ENCODE measurements at regions not wholly inside any gene's neighbourhood (a gene's known extent, or its start where the extent isn't known, plus 50 kb on each side); places are given as distances from the start of the nearest gene placed in this dataset.
"Not testable (repeated sequence)": the region's sequence is repeated elsewhere in the genome, so short reads cannot be mapped to it uniquely, and the experiment has no call there.

DNA sequence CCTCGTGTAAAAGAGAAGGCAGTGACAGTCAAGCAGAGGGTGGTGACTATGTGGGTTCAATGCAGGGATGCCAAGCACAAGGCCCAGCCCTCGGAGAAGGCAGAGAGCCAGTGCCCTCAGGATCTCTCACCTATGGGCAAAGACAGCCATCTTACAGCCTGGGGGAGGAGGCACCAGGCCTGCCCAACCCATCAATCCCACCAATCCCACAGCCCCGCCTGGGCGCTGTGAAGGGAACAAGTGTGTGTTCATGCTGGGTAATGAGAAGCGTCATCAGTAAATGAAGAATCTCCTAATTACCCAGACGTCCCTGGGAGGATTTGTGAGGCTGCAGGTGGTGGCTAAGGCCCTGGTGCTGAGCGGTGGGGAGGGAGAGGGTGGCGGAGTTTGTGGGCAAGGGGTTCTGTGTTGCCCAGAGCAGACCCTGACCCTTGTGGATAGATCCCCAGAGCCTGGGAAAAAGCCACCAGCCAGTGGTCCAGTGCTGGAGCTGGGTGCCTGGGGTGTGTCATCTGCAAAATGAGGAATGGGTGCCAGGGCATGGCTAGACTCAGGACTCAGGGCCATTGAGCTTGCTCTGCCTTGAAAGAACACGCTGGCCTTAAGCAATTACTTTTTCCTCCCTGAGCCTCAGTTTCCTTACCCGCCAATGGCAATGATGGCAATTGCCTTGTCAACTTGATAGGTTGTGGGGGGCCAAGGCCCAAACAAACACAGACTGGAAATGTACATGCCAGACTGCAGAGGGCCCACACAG, 128.1 kb upstream of the UNC5B start:
- peak; percentile 47 for DNase-seq (ENCODE audit: low spot score)

DNA sequence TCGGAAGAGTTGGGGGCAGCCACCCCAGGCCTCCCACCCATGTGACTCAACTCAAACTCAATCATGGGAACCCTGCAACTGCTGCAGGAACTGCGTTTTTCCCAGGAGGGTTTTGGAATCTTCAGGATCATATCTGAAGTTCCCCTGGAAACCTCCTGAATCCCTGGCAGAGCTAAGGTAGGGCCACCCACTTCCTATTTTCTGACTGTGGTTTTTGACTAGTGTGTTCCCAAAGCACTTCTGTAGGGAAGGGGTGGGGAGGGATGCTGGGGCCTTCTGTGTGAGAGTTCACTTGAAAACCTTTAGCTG, 127.6 kb upstream of the UNC5B start:
- peak; percentile 44 for DNase-seq (ENCODE audit: low spot score)

DNA sequence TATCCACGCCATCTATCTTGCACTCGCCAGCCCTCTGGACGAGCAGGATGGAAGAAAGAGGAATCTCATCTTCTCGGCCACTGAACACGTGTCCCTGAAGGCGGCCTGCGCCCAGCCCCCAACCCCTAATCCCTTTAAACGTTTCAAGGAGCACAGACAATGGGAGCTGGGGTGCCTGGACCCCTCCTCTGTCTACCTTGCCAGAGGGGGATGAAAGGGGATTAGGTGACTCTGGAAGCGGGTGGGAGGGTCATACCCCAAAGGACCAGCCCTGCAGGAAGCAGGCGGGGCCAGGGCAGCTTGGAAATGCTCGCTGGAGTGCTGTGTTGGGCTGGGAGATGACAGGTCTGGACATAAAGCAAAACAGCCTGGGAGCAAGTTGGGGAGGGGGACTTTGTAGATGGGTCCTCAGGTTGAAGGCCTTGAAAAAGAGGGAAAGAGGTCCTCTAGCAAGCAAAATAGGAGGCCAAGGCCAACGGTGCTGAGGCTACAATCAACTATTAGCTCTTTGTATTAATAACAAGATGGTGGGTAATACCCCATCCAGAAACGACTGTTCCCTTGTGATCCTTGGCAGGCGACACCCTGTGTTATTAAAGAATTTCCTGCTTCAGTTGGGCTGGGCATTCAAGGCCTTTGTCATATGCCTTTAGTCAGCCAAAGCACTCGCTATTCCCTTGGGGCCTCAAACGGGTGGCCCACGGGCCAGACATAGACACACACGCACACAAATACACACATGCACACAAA, 126.5 kb upstream of the UNC5B start:
- peak; percentile 90 for DNase-seq (ENCODE audit: low spot score)

DNA sequence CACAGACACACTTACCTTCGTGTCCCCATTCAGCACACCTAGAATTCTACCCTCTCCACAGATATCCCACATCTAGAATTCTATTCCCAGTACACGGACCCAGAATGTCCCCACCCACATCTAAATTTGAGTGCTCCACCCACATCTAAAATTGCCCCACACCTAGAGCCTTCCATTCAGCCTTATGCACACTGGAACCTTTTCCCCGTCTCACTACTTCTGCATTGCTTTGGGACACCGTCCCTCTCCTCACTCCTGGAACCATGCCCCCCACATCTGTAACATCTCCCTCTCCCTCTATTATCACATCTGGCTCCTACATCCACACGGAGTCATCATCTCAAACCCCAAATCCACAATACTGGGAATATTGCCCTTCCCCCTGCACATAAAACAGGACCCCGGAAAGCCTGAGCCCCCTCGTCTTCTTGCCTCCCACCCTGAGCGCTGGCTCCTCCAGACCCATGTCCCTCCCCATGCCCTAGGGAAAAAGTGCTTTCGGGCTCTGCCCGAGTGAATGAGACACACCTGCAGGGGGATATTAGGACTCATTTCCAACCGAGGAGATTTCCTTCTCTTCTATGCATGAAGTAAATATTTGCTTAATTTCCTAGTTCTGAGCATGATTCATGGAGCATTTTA, 125.8 kb upstream of the UNC5B start:
- peak; percentile 44 for DNase-seq (ENCODE audit: low spot score)

DNA sequence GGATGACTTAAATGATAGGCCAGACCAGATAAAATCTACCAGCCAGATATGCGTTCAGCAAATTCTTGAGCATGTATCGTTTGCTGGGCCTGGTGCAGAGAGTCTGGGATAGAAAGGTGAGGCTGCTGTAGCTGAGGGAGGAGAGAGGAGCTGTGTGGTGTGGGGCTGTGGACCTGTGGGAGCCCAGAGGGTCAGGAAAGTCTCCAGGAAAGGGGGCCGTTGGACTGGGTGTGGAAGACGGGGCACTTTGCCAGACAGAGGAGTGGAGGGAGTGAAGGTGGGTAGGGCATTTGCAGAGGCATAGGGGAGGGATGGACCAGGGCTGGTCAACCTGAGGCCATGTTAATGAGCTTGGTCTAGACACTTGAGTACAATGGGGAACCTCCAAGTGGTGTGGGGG, 124.7 kb upstream of the UNC5B start:
- peak; percentile 44 for DNase-seq (ENCODE audit: low spot score)

DNA sequence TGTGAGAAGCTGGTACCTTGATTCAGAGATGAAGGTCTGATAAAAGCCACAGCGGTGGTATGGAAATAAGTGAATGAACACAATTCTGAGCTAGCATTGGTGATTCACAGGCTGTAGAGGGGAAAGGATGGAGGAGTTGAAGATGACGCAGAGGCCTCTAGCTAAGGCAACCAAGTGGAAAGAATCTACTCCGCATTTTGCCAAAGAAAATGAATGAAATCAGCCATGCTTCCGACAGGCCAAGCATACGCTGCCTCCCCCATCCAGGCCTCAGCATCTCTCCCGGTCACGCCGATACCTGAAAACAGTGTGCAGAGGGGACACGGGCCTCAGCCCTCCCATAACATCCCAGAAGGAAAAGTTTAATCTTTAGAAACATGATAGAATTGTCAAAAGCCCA, 124.3 kb upstream of the UNC5B start:
- peak; percentile 34 for DNase-seq (ENCODE audit: low spot score)

DNA sequence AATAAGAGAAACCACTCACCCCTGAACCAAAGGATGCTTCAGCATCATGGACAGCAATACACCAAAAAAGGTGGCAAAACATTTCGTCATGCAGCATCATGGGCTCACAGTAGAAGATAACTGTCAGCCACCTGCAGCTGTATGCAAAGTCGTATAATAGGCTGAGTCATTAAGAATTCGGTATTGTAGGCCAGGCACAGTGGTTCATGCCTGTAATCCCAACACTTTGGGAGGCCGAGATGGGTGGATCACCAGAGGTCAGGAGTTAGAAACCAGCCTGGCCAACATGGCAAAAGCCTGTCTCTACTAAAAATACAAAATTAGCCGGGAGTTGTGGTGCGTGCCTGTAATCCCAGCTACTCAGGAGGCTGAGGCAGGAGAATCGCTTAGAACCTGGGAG, 123.8 kb upstream of the UNC5B start:
- not testable (repeated sequence) for DNase-seq (ENCODE audit: low spot score)

DNA sequence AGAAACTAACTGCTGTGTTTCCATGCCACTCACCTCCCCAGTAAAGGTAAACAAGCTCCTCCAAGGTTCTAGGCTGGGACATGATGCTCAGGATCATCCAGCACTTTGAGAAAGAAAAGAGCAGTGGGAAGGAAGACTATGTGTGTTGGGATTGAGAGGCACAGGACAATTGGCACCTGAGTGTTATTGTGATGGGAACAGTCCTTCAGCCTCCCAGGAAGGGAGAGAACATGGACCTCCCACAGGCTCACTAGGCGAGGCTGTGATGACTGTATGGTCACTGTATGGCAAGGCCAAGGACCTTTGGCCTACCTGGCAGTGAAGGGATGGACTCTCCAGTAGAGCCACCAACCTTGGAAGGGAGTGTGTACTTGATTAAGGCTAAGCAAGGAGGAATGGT, 123.2 kb upstream of the UNC5B start:
- DNase-seq (ENCODE audit: low spot score), result no peak

DNA sequence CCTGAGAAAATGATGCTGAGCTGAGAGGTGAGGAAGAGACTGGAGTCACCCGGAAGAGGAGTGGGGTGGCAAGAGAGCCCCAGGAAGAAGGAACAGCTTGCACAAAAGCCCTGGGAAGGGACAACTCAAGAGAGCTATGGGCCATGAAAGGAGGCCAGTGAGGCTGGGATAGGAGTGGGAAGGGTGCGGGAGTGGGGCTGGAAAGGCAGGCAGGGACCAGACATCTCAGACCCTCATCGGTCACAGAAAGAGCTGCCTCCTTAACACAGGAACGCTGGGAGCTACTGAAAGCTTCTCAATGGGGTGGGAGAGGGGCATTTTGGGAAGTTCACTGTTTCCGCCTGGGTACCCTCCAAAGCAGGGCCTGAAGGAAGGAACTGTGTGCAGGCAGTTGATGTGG, 122.0 kb upstream of the UNC5B start:
- DNase-seq (ENCODE audit: low spot score), result no peak

DNA sequence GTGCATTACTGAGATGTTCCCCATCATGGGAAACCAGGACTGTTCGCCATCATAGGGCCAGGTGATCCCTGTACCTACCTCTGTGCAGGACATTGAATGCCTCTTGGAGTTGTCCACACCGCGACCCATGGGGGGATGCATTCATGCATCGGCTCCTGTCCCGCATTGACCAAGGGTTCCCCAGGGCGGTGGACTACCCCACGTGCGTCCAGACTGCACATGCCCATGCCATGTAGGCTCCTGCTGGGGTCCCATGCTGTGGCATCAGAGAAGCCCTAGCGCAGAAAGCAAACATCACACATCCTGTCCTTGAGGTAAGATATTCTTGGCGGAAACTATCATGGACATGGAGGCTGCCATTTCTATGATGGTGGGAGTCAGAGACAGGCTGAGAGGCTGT, 121.6 kb upstream of the UNC5B start:
- DNase-seq (ENCODE audit: low spot score), result no peak

DNA sequence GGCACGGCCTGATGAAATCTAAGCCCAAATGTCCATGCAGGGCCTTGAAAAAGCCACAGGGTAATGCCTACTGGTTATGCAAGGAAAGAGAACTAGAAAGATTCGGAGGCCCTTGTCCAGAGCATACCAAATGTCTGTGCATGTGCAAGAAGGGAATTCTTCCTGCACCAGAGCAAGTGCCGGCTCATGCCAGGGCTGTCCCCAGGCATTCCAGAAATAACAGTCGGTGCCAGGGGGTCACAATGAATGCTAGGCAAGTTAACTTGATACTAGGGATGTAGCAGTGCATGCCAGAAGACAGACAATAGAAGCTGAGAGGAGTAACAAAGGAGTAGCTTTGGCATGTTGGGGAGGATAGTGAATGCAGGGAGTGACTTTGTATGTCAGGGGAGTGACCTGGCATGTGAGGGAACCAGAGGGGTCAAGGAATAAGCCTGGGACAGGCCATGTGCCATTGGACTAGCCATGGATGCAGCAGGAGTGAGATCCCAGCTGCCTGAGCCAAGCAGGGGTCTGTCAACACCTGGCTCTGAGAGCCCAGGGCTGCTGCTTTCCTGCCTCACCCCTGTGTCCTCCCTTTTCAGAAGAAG, 119.5 kb upstream of the UNC5B start:
- DNase-seq (ENCODE audit: low spot score), result no peak

DNA sequence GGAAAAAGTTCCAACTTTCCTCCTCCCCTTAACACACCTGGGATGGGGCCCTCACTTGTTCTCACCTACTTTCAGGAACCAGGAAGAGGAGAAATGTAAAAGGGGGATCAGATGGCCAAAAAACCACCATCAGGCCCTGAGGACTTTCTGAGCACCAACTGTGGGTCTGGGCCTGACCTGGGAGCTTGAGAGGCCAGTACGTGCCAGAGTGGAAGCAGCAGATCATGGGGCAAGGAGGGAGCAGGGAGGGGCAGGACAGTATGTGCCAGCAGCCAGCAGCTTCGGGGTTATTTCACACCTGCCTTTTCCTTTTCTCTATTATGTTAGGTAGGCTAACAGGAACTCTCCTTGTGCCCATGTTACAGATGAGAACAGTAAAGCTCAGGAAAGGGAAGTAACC, 118.8 kb upstream of the UNC5B start:
- DNase-seq (ENCODE audit: low spot score), result no peak

DNA sequence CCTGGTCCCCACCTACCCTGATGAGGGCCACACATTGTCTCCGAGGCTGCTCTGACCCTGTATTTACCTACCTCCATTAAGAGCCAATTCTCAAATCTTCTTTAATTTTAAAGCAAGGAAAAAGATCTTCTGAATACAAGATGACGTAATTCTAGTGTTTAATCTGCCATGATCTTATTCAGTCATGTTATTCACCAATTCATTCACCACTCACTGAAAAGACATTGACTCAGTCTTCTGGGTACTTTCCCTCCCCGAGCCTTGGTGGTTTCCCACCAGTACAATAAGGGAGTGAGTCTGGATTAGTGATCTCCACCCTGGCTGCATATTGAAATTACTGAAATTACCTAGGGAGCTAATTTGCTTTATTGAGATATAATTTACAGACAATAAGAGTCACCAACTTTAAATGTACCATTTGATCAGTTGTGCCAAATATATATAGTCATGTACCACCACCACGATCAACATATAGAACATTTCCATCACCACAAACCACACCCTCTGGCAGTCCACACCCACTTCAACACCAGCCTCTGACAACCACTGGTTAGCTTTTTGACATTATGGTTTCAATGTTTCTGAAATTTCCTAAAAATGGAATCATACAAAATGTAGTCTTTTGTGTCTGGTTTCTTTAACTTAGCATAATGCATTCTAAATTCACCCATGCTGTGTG, 117.5 kb upstream of the UNC5B start:
- no peak for DNase-seq (ENCODE audit: low spot score)

DNA sequence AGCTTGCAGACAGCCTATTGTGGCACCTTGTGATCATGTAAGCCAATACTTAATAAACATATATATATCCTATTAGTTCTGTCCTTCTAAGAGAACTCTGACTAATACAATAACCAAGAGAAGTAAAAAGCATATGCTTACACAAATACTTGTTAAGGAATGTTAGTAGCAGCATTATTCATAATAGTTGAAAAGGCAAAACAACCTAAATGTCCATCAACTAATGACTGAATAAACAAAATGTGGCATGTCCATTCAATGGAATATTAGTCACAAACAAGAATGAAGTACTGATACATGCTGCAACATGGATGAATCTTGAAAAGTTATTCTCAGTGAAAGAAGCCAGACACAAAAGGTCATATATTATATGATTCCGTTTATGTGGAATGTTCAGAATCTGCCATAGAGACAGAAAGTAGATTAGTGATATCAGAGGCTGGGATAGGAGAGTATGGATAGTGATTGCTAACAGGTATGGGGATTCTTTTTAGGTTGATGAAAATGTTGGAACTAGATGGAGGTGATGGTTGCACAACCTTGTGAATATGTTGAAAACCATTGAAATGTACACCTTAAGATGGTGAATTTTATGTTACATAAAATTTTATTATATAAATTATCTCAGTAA, 112.5 kb upstream of the UNC5B start:
- DNase-seq (ENCODE audit: low spot score), result no peak

DNA sequence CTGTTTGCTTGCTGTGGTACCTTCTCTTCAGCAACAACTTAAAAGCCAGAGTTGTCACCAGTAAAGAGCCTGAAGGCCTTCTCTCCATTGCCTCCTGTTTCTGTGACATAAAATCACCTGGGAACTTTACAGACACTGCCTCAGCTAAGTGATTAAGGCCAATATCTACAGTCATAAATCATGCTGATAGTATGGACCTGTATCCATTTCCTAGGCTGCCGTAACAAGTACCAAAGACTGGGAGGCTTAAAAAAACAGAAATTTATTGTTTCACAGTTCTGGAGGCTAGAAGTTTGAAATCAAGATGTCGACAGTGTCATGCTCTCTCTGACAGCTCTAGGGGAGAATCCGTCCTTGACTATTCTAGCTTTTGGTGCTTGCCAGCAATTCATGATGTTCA, 108.4 kb upstream of the UNC5B start:
- DNase-seq (ENCODE audit: low spot score), result no peak

DNA sequence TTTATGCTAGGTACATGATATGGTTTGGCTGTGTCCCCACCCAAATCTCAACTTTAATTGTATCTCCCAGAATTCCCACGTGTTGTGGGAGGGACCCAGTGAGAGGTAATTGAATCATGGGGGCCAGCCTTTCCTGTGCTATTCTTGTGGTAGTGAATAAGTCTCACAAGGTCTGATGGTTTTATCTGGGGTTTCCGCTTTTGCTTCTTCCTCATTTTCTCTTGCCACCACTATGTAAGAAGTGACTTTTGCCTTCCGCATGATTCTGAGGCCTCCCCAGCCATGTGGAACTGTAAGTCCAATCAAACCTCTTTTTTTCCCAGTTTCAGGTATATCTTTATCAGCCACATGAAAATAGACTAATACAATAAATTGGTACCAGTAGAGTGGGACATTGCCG, 106.2 kb upstream of the UNC5B start:
- not testable (repeated sequence) for DNase-seq (ENCODE audit: low spot score)

DNA sequence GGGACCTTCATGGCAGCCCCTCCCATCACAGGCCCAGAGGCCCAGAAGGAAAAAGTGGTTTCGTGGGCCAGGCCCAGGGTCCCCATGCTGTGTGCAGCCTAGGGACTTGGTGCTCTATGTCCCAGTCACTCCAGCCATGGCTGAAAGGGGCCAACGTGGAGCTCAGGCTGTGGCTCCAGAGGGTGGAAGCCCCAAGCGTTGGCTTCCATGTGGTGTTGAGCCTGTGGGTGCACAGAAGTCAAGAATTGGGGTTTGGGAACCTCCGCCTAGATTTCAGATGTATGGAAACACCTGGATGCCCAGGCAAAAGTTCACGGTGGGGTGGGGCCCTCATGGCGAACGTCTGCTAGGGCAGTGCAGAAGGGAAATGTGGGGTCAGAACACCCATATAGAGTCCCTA, 105.3 kb upstream of the UNC5B start:
- DNase-seq (ENCODE audit: low spot score), result not testable (repeated sequence)

DNA sequence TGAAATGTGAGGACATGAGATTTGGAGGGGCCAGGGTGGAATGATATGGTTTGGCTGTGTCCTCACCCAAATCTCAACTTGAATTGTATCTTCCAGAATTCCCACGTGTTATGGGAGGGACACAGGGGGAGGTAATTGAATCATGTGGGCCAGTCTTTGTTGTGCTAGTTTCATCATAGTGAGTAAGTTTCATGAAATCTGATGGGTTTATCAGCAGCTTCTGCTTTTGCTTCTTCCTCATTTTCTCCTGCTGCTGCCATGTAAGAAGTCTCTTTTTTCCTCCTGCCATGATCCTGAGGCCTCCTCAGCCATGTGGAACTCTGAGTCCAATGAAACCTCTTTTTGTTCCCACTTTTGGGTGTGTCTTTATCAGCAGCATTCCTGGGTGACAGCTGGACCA, 104.3 kb upstream of the UNC5B start:
- not testable (repeated sequence) for DNase-seq (ENCODE audit: low spot score)

DNA sequence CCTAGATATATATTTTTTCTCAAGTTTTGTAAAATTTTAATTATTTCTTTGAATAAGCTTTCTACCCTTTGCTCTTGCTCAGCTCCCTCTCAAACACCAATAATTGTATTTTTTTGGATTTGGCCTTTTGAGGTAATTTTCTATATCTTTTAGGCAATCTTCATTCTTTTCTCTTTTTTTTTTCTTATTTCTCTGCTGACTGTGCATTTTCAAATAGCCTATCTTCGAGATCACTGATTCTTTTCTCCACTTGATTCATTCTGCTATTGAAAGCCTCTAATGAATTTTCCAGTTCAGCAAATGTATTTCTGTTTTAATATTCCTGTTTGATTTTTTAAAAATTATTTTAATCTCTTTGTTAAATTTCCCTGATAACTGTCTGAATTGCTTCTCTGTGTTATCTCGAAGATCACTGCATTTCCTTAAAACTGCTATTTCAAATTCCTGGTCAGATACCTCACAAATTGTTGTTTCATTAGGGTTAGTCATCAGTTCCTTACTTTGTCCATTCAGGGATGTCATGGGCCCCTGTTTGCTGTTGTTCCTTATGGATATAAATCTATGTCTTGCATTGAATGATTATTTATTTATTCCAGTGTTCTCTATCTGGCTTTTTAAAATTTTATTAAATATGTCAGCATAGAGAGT, 100.1 kb upstream of the UNC5B start:
- no peak for DNase-seq (ENCODE audit: low spot score)

DNA sequence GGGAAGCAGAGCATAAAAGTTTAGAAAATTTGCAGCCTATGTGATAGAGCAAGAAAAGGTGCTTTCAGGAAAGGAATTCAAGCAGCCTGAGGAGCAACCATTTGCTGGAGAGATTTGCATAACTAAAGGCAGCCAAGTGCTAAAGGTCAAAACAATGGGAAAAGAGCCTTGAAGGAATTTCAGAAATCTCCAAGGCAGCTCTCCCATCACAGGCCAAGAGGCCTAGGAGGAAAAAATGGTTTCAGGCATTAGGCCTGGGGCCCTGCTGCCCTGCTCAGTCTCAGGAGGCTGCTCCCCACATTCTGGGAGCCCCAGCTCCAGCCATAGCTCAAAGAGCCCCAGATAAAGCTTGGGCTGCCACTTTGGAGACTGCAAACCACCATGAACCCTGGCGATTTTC, 95.9 kb upstream of the UNC5B start:
- no peak for DNase-seq (ENCODE audit: low spot score)

DNA sequence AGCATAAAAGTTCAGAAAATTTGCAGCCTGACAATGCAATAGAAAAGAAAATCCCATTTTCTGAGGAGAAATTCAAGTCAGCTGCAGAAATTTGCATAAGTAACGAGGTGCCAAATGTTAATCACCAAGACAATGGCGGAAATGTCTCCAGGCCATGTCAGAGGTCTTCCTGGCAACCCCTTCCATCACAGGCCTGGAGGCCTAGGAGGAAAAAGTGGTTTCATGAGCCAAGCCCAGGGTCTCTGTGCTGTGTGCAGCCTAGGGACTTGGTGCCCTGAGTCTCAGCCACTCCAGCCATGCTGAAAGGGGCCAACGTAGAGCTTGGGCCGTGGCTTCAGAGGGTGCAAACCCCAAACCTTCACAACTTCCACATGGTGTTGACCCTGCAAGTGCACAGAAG, 94.8 kb upstream of the UNC5B start:
- DNase-seq (ENCODE audit: low spot score), result not testable (repeated sequence)

Measured in ecto neural progenitor cell (in vitro differentiated cells).